ENCODE measurements at regions not wholly inside any gene's neighbourhood (a gene's known extent, or its start where the extent isn't known, plus 50 kb on each side); places are given as distances from the start of the nearest gene placed in this dataset.

GRCh38 chr5:23579566-23579965 is 72.2 kb downstream of the PRDM9 start:
- no peak overlapping the region for H4K91ac ChIP-seq (ENCODE audit: low read depth, low read length, poor library complexity)
- no peaks in the 10 kb centered on the region for H3K79me1 ChIP-seq (ENCODE audit: low read depth, low read length)
- H2BK5ac ChIP-seq (ENCODE audit: low read length) = no peak overlapping the region
- H4K8ac ChIP-seq (ENCODE audit: low read depth, low read length) = no peak overlapping the region
- WGBS, 2 donors (ENCODE audit: extremely low coverage in 2 of 2, insufficient read length in 2 of 2, insufficient replicate concordance in 1 of 2) = no CpG with 5 or more reads among the region's 3 CpGs
- H3K14ac ChIP-seq (ENCODE audit: low read length) = no peak overlapping the region
- no peak overlapping the region for H2BK12ac ChIP-seq (ENCODE audit: low read length)
- no peak overlapping the region for H3K4me2 ChIP-seq (ENCODE audit: insufficient read depth, low read length, poor library complexity, severe bottlenecking)
- H3K9ac ChIP-seq (ENCODE audit: low read depth, low read length, poor library complexity) = no peak overlapping the region
- no peak overlapping the region for H2BK15ac ChIP-seq (ENCODE audit: low read length)
- H3K9me3 ChIP-seq (replicated peaks in 1 of 2; ENCODE audit: control insufficient read depth in 2 of 2, insufficient read depth in 1 of 2, low read depth in 1 of 2, low read length in 2 of 2) = no peaks in the 10 kb centered on the region
- no peak overlapping the region for H2AFZ ChIP-seq (ENCODE audit: low read length)
- no peak overlapping the region for H3K18ac ChIP-seq (ENCODE audit: low read length)
- DNase-seq (ENCODE audit: low spot score) = no peak
- no peak overlapping the region for H2BK120ac ChIP-seq (ENCODE audit: low read depth, low read length)
- H3K27me3 ChIP-seq (ENCODE audit: control insufficient read depth in 3 of 3, insufficient read depth in 3 of 3, low read depth in 1 of 3, low read length in 3 of 3) = no peaks in the 10 kb centered on the region
- no peak overlapping the region for H3K4ac ChIP-seq (ENCODE audit: low read length)
- H2AK5ac ChIP-seq (ENCODE audit: low read depth, low read length) = no peak overlapping the region
- H3K27ac ChIP-seq (replicated peaks; ENCODE audit: low read length) = no peak overlapping the region
- no peaks in the 10 kb centered on the region for H3K4me1 ChIP-seq (ENCODE audit: control insufficient read depth in 2 of 2, insufficient read depth in 1 of 2, low read depth in 1 of 2, low read length in 2 of 2)
- no peak overlapping the region for H3K23ac ChIP-seq (ENCODE audit: low read depth, low read length, poor library complexity)
- H3K4me3 ChIP-seq (ENCODE audit: low read length in 2 of 2) = no peak overlapping the region
- no peaks in the 10 kb centered on the region for H3K36me3 ChIP-seq (replicated peaks in 1 of 2; ENCODE audit: control insufficient read depth in 2 of 2, insufficient read depth in 2 of 2, low read length in 2 of 2)

- Histone ChIP-seq H3K14ac (ENCODE audit: low read length) (no peak overlapping the region), H2BK5ac (ENCODE audit: low read length) (no peak overlapping the region), H3K4me2 (ENCODE audit: insufficient read depth, low read length, poor library complexity, severe bottlenecking) (no peak overlapping the region), H3K9me3 (replicated peaks in 1 of 2; ENCODE audit: control insufficient read depth in 2 of 2, insufficient read depth in 1 of 2, low read depth in 1 of 2, low read length in 2 of 2) (no peaks in the 10 kb centered on the region), H3K79me1 (ENCODE audit: low read depth, low read length) (no peaks in the 10 kb centered on the region), H3K23ac (ENCODE audit: low read depth, low read length, poor library complexity) (no peak overlapping the region), H3K36me3 (replicated peaks in 1 of 2; ENCODE audit: control insufficient read depth in 2 of 2, insufficient read depth in 2 of 2, low read length in 2 of 2) (no peaks in the 10 kb centered on the region), H2AFZ (ENCODE audit: low read length) (no peak overlapping the region), H2AK5ac (ENCODE audit: low read depth, low read length) (no peak overlapping the region), H4K8ac (ENCODE audit: low read depth, low read length) (no peak overlapping the region), H3K27me3 (ENCODE audit: control insufficient read depth in 3 of 3, insufficient read depth in 3 of 3, low read depth in 1 of 3, low read length in 3 of 3) (no peaks in the 10 kb centered on the region), H4K91ac (ENCODE audit: low read depth, low read length, poor library complexity) (no peak overlapping the region), H3K9ac (ENCODE audit: low read depth, low read length, poor library complexity) (no peak overlapping the region), H3K4me3 (ENCODE audit: low read length in 2 of 2) (no peak overlapping the region), H2BK12ac (ENCODE audit: low read length) (no peak overlapping the region), H2BK15ac (ENCODE audit: low read length) (no peak overlapping the region), H2BK120ac (ENCODE audit: low read depth, low read length) (no peak overlapping the region), H3K27ac (replicated peaks; ENCODE audit: low read length) (no peak overlapping the region), H3K18ac (ENCODE audit: low read length) (no peak overlapping the region), H3K4ac (ENCODE audit: low read length) (no peak overlapping the region), H3K4me1 (ENCODE audit: control insufficient read depth in 2 of 2, insufficient read depth in 1 of 2, low read depth in 1 of 2, low read length in 2 of 2) (no peaks in the 10 kb centered on the region)
- no CpG with 5 or more reads among the region's 3 CpGs for WGBS, 2 donors (ENCODE audit: extremely low coverage in 2 of 2, insufficient read length in 2 of 2, insufficient replicate concordance in 1 of 2)
- no peak for DNase-seq (ENCODE audit: low spot score)
Measured at GRCh38 chr5:23583081-23583480, 75.7 kb downstream of the PRDM9 start.

- Histone ChIP-seq H3K23ac (ENCODE audit: low read depth, low read length, poor library complexity) (no peak overlapping the region), H2BK120ac (ENCODE audit: low read depth, low read length) (no peak overlapping the region), H3K9me3 (replicated peaks in 1 of 2; ENCODE audit: control insufficient read depth in 2 of 2, insufficient read depth in 1 of 2, low read depth in 1 of 2, low read length in 2 of 2) (no peaks in the 10 kb centered on the region), H2BK12ac (ENCODE audit: low read length) (no peak overlapping the region), H3K14ac (ENCODE audit: low read length) (no peak overlapping the region), H2AK5ac (ENCODE audit: low read depth, low read length) (no peak overlapping the region), H3K4me3 (ENCODE audit: low read length in 2 of 2) (no peak overlapping the region), H2BK15ac (ENCODE audit: low read length) (no peak overlapping the region), H3K79me1 (ENCODE audit: low read depth, low read length) (no peaks in the 10 kb centered on the region), H3K27me3 (ENCODE audit: control insufficient read depth in 3 of 3, insufficient read depth in 3 of 3, low read depth in 1 of 3, low read length in 3 of 3) (no peaks in the 10 kb centered on the region), H3K4me1 (ENCODE audit: control insufficient read depth in 2 of 2, insufficient read depth in 1 of 2, low read depth in 1 of 2, low read length in 2 of 2) (no peaks in the 10 kb centered on the region), H3K36me3 (replicated peaks in 1 of 2; ENCODE audit: control insufficient read depth in 2 of 2, insufficient read depth in 2 of 2, low read length in 2 of 2) (no peaks in the 10 kb centered on the region), H2BK5ac (ENCODE audit: low read length) (no peak overlapping the region), H4K91ac (ENCODE audit: low read depth, low read length, poor library complexity) (no peak overlapping the region), H3K27ac (replicated peaks; ENCODE audit: low read length) (no peak overlapping the region), H3K18ac (ENCODE audit: low read length) (no peak overlapping the region), H3K9ac (ENCODE audit: low read depth, low read length, poor library complexity) (no peak overlapping the region), H3K4me2 (ENCODE audit: insufficient read depth, low read length, poor library complexity, severe bottlenecking) (no peak overlapping the region), H2AFZ (ENCODE audit: low read length) (no peak overlapping the region), H4K8ac (ENCODE audit: low read depth, low read length) (no peak overlapping the region), H3K4ac (ENCODE audit: low read length) (no peak overlapping the region)
- no CpG with 5 or more reads among the region's 3 CpGs for WGBS, 2 donors (ENCODE audit: extremely low coverage in 2 of 2, insufficient read length in 2 of 2, insufficient replicate concordance in 1 of 2)
- no peak for DNase-seq (ENCODE audit: low spot score)
Measured at GRCh38 chr5:23588841-23589326, 81.5 kb downstream of the PRDM9 start.

- no peak overlapping the region for H3K4ac ChIP-seq (ENCODE audit: low read length)
- WGBS, 2 donors (ENCODE audit: extremely low coverage in 2 of 2, insufficient read length in 2 of 2, insufficient replicate concordance in 1 of 2) = 100% methylated on average over 2 of the region's 4 CpGs; no CpG with 5 or more reads in 1 of the 2 donors
- H3K27ac ChIP-seq (replicated peaks; ENCODE audit: low read length) = no peak overlapping the region
- no peaks in the 10 kb centered on the region for H3K9me3 ChIP-seq (replicated peaks in 1 of 2; ENCODE audit: control insufficient read depth in 2 of 2, insufficient read depth in 1 of 2, low read depth in 1 of 2, low read length in 2 of 2)
- DNase-seq (ENCODE audit: low spot score) = no peak
- no peak overlapping the region for H4K8ac ChIP-seq (ENCODE audit: low read depth, low read length)
- no peaks in the 10 kb centered on the region for H3K4me1 ChIP-seq (ENCODE audit: control insufficient read depth in 2 of 2, insufficient read depth in 1 of 2, low read depth in 1 of 2, low read length in 2 of 2)
- no peak overlapping the region for H3K14ac ChIP-seq (ENCODE audit: low read length)
- H3K9ac ChIP-seq (ENCODE audit: low read depth, low read length, poor library complexity) = no peak overlapping the region
- no peaks in the 10 kb centered on the region for H3K79me1 ChIP-seq (ENCODE audit: low read depth, low read length)
- no peak overlapping the region for H2AFZ ChIP-seq (ENCODE audit: low read length)
- no peak overlapping the region for H2AK5ac ChIP-seq (ENCODE audit: low read depth, low read length)
- no peak overlapping the region for H3K4me3 ChIP-seq (ENCODE audit: low read length in 2 of 2)
- H3K27me3 ChIP-seq (ENCODE audit: control insufficient read depth in 3 of 3, insufficient read depth in 3 of 3, low read depth in 1 of 3, low read length in 3 of 3) = no peaks in the 10 kb centered on the region
- H2BK120ac ChIP-seq (ENCODE audit: low read depth, low read length) = no peak overlapping the region
- no peak overlapping the region for H4K91ac ChIP-seq (ENCODE audit: low read depth, low read length, poor library complexity)
- no peak overlapping the region for H2BK12ac ChIP-seq (ENCODE audit: low read length)
- H3K4me2 ChIP-seq (ENCODE audit: insufficient read depth, low read length, poor library complexity, severe bottlenecking) = no peak overlapping the region
- no peak overlapping the region for H3K23ac ChIP-seq (ENCODE audit: low read depth, low read length, poor library complexity)
- no peak overlapping the region for H2BK5ac ChIP-seq (ENCODE audit: low read length)
- H2BK15ac ChIP-seq (ENCODE audit: low read length) = no peak overlapping the region
- H3K36me3 ChIP-seq (replicated peaks in 1 of 2; ENCODE audit: control insufficient read depth in 2 of 2, insufficient read depth in 2 of 2, low read length in 2 of 2) = no peaks in the 10 kb centered on the region
- H3K18ac ChIP-seq (ENCODE audit: low read length) = no peak overlapping the region
Measured at GRCh38 chr5:23591250-23591649, 83.8 kb downstream of the PRDM9 start.
